Esophagus (tissue), 2 donors: ENCODE measurements at regions not wholly inside any gene's neighbourhood (a gene's known extent, or its start where the extent isn't known, plus 50 kb on each side); places are given as distances from the start of the nearest gene placed in this dataset.

Source experiments
- H3K27ac ChIP-seq, 2 donors: one replicate each; pipeline ENCODE4 v1.5.1; 2013; ENCODE audit warnings: low read depth in 2 of 2, mild to moderate bottlenecking in 2 of 2, inconsistent platforms in 1 of 2, low read length in 1 of 2, moderate library complexity in 1 of 2
- H3K27me3 ChIP-seq, 2 donors: one replicate each; pipeline ENCODE4 v1.6.1; 2013; ENCODE audit warnings: low read length in 2 of 2, control low read depth in 1 of 2, mild to moderate bottlenecking in 1 of 2; ENCODE audit not compliant: insufficient read depth in 2 of 2, control insufficient read depth in 1 of 2
- H3K36me3 ChIP-seq, 2 donors: one replicate each; pipeline ENCODE4 v1.6.1; 2013; ENCODE audit warnings: low read length in 1 of 2; ENCODE audit not compliant: control insufficient read depth in 2 of 2, insufficient read depth in 2 of 2
- H3K4me1 ChIP-seq, 2 donors: one replicate each; pipeline ENCODE4 v1.6.1; 2013; ENCODE audit warnings: low read length in 1 of 2; ENCODE audit not compliant: control insufficient read depth in 2 of 2, insufficient read depth in 2 of 2
- H3K4me3 ChIP-seq, 2 donors: one replicate each; pipeline ENCODE4 v1.5.1; 2013; ENCODE audit warnings: low read length in 2 of 2, mild to moderate bottlenecking in 2 of 2, low read depth in 1 of 2, moderate library complexity in 1 of 2
- H3K9me3 ChIP-seq, 2 donors: one replicate each; pipeline ENCODE4 v1.6.1; 2013; ENCODE audit warnings: mild to moderate bottlenecking in 2 of 2, low read depth in 1 of 2, low read length in 1 of 2, moderate library complexity in 1 of 2; ENCODE audit not compliant: control insufficient read depth in 2 of 2, insufficient read depth in 1 of 2
- WGBS, 2 donors: extraction: QIAGEN DNeasy Blood & Tissue Kit; methylation state at CpG; one replicate each; pipeline ENCODE4 v1.1.7; 2013; 5-methylcytosine and 5-hydroxymethylcytosine counted together
- donor health status: healthy with polysubstance abuse.
- donor health status: Bipolar disorder and iron deficiency.

GRCh38 chr2:15731889-15732271 is 140.2 kb downstream of the DDX1 start:
- no peak overlapping the region for H3K4me3 ChIP-seq
- no peaks in the 10 kb centered on the region for H3K9me3 ChIP-seq
- H3K4me1 ChIP-seq: peaks cover 0 to 11% of the 10 kb centered on the region in 2 donors
- no peak overlapping the region for H3K27ac ChIP-seq
- H3K36me3 ChIP-seq: no peaks in the 10 kb centered on the region
- H3K27me3 ChIP-seq: no peaks in the 10 kb centered on the region
- WGBS, 2 donors: 88 to 91% methylated on average over 1 of the region's 1 CpG

- Histone ChIP-seq H3K27me3 (no peaks in the 10 kb centered on the region), H3K9me3 (no peaks in the 10 kb centered on the region), H3K27ac (no peak overlapping the region), H3K4me1 (peaks cover 0 to 11% of the 10 kb centered on the region in 2 donors), H3K36me3 (no peaks in the 10 kb centered on the region), H3K4me3 (no peak overlapping the region)
- 69 to 70% methylated on average over 7 of the region's 7 CpGs for WGBS, 2 donors
Observed at GRCh38 chr2:15732341-15733077, 140.8 kb downstream of the DDX1 start.

DNA sequence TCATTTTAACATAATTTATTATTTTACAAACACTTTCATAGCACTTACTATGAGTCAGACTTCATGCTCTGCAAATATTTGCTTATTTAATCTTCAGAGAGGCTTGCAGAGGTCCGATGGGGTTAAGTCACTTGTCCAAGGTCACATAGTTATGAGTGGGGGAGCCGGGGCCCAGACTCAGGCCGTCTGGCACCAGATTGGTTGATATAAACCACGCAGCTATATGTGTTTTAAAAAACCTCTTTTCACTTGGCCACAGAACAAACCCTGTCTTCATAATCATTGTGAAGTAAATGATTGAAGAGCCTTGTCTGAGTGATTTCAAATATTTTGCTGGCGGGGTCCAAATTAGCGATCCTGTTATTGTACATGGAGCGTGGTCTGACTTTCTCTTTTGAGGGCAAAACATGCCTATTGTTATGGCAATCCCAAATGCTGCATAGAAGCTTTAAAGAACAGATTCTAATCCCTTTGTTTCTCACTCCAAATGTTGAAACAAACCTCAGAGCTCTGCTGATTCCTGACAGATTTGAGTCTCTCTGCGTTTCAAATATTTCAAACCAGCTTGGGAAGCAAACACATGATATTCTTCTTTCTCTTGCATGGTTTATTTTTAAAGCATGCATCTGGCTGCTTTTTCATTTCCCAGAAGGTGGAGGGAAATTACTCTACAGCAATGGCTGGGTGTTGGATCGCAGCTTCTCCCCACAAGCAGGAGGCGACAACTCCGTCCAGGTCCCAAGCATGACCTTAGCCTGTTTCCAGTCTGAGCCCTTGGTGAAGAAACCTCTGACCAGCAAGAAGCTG is 142.4 kb downstream of the DDX1 start:
- Histone ChIP-seq H3K36me3 (no peaks in the 10 kb centered on the region), H3K4me1 (peaks cover 0 to 11% of the 10 kb centered on the region in 2 donors), H3K27ac (no peak overlapping the region), H3K9me3 (no peaks in the 10 kb centered on the region), H3K27me3 (no peaks in the 10 kb centered on the region), H3K4me3 (no peak overlapping the region)
- WGBS, 2 donors: 36 to 38% methylated on average over 11 of the region's 11 CpGs

GRCh38 chr2:15734674-15735483 is 143.2 kb downstream of the DDX1 start:
- H3K36me3 ChIP-seq: no peaks in the 10 kb centered on the region
- no peak overlapping the region for H3K4me3 ChIP-seq
- H3K9me3 ChIP-seq: no peaks in the 10 kb centered on the region
- no peaks in the 10 kb centered on the region for H3K27me3 ChIP-seq
- H3K27ac ChIP-seq: no peak overlapping the region
- peaks cover 0 to 11% of the 10 kb centered on the region in 2 donors for H3K4me1 ChIP-seq
- 70 to 71% methylated on average over 5 of the region's 5 CpGs for WGBS, 2 donors

DNA sequence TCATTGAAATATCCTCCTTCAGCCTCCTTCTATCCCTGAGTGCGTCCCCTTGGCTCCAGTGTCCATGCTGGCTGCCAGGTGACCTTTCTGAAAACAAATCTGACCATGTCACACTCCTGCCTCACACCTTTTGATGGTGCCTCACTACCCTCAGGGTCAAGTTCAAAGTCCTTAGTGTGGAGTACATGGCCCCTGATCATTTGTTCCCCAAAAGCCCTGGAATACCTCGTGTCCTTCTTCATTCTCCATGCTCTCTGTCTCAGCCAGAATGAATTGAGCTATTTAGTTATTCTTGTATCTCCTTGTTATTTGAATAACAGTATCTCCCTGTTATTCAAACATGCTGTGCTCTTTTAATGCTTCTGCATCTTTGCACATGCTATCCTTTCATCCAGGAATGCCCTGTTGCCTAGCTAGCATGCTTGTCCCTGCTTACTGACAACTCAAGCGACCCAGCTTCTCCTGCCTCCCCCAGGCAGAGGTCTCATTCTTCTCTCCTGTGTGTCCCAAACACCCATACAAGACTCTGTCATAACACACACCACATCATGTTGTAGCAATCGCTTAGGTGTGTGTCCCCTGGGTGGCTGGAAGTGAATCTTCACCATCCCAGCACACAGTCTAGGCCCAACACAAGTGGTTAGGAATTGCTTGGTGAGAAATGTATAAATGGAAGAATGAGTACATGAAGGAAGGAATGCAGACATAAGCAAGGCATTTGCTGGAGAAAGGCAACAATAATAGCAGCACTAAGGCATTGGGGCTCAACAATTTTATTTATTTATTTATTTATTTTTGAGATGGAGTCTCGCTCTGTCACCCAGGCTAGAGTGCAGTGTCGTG is 144.0 kb downstream of the DDX1 start:
- Histone ChIP-seq H3K4me3 (no peak overlapping the region), H3K27me3 (no peaks in the 10 kb centered on the region), H3K27ac (no peak overlapping the region), H3K4me1 (peaks cover 0 to 6% of the 10 kb centered on the region in 2 donors), H3K36me3 (no peaks in the 10 kb centered on the region), H3K9me3 (no peaks in the 10 kb centered on the region)
- WGBS, 2 donors: 90% methylated on average over 6 of the region's 6 CpGs

DNA sequence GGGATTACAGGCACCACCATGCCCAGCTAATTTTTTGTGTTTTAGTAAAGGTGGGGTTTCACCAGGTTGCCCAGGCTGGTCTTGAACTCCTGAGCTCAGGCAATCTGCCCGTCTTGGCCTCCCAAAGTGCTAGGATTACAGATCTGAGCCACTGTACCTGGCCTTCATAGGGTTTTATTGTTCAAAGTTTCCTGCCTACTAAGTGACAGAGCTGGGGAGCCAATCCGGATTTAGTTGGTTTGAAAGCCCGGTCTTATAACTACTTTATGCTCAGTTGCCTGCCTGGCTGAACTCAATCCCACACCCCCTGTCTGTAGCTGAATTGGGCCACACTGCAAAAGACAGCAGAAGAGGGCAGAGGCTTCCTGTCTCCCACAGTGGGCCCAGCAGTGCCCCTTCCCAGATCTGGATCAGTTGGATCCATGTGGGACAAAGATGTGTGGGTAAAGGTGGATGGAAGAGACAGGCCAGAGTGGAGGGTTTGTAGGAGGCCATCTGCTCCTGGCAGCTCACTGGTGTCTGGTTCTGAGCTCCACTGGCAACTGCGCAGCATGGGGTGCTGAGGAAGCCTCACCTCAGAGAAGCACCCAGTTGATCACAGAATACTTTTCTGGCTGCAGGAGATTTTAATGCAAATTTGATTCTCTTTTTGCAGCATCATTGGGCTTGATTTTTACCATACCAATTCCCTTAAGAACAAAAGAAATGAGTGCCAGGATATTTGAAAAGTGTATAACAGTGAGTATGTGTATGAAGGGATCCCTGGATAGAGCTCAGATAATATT is 144.9 kb downstream of the DDX1 start:
- no peaks in the 10 kb centered on the region for H3K27me3 ChIP-seq
- H3K4me3 ChIP-seq: no peak overlapping the region
- no peaks in the 10 kb centered on the region for H3K36me3 ChIP-seq
- no peaks in the 10 kb centered on the region for H3K9me3 ChIP-seq
- 95 to 96% methylated on average over 4 of the region's 4 CpGs for WGBS, 2 donors
- peaks cover 0 to 2% of the 10 kb centered on the region in 2 donors for H3K4me1 ChIP-seq
- H3K27ac ChIP-seq: no peak overlapping the region

DNA sequence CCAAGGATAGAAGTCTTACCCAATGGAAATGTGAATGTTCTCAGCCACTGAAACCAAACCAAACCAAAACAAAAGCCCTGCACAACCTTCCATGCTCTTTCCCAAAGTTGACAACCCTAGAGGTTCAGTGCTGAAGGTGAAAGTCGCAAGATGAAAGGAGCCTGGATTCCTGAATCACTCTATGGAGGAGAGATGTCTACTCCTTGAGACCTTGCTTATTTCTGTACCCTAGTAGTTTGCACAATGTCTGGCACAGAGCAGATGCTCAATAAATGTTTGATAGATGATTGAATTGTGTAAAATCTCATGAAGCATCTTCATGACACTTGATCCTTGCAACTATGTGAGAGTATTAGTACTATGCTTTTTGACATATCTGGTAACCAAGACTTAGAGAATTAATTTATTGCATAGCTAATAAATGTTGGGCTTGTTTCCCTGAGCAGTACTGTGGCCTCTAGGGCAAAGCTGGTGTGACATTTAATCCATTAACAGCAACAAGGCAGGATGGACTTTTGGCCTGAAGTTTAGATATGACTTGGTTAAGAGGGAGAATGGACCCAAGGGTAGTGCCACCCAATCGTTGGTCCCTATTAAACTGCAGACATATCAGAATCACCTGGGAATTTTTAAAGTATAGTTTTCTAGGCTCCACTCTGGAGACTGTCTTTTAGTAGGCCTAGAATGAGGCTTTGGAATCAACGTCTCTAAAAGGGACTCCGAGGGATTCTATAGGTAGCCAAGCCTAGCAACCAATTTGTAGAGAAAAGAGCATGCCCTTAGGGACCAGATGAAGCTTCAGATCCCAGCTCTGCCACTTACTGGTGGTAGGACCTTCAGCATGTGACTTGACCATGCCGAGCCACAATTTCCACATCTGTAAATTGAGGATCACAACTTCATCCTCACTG is 145.9 kb downstream of the DDX1 start:
- peaks cover 0 to 2% of the 10 kb centered on the region in 2 donors for H3K4me1 ChIP-seq
- H3K9me3 ChIP-seq: no peaks in the 10 kb centered on the region
- H3K27ac ChIP-seq: no peak overlapping the region
- no peaks in the 10 kb centered on the region for H3K27me3 ChIP-seq
- 88 to 96% methylated on average over 5 of the region's 5 CpGs for WGBS, 2 donors
- no peak overlapping the region for H3K4me3 ChIP-seq
- no peaks in the 10 kb centered on the region for H3K36me3 ChIP-seq

- 90 to 93% methylated on average over 7 of the region's 7 CpGs for WGBS, 2 donors
- H3K4me3 ChIP-seq: no peak overlapping the region
- H3K27me3 ChIP-seq: no peaks in the 10 kb centered on the region
- no peaks in the 10 kb centered on the region for H3K9me3 ChIP-seq
- H3K27ac ChIP-seq: no peak overlapping the region
- no peaks in the 10 kb centered on the region for H3K36me3 ChIP-seq
- peaks cover 0 to 2% of the 10 kb centered on the region in 2 donors for H3K4me1 ChIP-seq
Observed at GRCh38 chr2:15738225-15738546, 146.5 kb downstream of the DDX1 start.
